Epithelial cell of esophagus (primary cell): ENCODE measurements at regions not wholly inside any gene's neighbourhood (a gene's known extent, or its start where the extent isn't known, plus 50 kb on each side); places are given as distances from the start of the nearest gene placed in this dataset.

Experiments
- DNase-seq: peaks from one replicate; pipeline ENCODE4 v3.0.0; 2010; ENCODE audit warnings: low read depth
- H3K4me3 ChIP-seq: 2 replicates; pipeline ENCODE4 v1.5.1; 2011; ENCODE audit warnings: mild to moderate bottlenecking, low read length, control low read depth
- TF ChIP-seq, protein P1 (sequence below): IDR thresholded peaks from 2 replicates; pipeline ENCODE4 v1.5.1; 2011; ENCODE audit warnings: low read depth, mild to moderate bottlenecking, low read length, control low read depth, inconsistent platforms; ENCODE audit not compliant: insufficient read depth; ENCODE audit errors: missing control alignments

DNA sequence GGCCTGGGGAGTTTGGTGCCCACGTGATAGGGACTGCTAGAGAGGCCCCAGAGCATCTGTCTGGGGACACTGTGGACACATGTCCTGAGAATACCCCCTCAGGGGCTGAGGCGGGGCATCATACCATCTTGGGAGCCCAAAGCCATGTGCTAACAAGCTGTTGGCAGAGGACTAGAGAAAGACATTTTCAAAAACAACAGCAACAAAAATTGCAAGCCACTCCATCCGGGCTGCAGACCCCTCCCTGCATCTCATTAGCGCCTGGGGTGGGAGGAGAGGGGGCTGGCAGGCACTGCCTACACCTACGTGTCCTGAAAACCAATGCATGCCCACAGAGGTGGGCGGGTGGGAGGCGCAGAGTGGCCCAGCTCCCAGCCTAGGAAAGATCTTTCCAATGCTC, 507.4 kb upstream of the PODXL start:
- no peak overlapping the region for H3K4me3 ChIP-seq
- TF ChIP-seq, protein P1, sequence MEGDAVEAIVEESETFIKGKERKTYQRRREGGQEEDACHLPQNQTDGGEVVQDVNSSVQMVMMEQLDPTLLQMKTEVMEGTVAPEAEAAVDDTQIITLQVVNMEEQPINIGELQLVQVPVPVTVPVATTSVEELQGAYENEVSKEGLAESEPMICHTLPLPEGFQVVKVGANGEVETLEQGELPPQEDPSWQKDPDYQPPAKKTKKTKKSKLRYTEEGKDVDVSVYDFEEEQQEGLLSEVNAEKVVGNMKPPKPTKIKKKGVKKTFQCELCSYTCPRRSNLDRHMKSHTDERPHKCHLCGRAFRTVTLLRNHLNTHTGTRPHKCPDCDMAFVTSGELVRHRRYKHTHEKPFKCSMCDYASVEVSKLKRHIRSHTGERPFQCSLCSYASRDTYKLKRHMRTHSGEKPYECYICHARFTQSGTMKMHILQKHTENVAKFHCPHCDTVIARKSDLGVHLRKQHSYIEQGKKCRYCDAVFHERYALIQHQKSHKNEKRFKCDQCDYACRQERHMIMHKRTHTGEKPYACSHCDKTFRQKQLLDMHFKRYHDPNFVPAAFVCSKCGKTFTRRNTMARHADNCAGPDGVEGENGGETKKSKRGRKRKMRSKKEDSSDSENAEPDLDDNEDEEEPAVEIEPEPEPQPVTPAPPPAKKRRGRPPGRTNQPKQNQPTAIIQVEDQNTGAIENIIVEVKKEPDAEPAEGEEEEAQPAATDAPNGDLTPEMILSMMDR, result no peak
- no peak for DNase-seq

DNA sequence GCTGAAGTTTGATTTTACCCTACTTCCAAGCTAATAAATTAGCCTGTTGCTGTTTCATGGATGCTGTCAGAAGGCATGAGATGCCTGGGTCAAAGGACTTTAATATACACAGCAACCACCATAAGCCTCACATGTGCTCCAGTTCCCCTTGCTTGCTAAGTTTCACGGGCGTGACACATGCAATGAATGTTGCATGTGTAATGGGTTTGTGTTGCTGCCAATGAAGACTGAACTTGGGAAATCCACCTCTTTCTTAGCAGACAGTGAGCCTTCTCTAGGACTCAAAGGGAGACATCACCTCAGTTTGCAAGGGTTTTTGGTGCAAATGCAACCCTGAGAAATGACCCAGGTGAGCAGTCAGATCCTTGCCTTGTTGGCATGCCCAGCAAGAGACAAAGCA, 505.5 kb upstream of the PODXL start:
- TF ChIP-seq, protein P1, result no peak
- H3K4me3 ChIP-seq, result no peak overlapping the region
- peak; percentile 44 for DNase-seq

DNA sequence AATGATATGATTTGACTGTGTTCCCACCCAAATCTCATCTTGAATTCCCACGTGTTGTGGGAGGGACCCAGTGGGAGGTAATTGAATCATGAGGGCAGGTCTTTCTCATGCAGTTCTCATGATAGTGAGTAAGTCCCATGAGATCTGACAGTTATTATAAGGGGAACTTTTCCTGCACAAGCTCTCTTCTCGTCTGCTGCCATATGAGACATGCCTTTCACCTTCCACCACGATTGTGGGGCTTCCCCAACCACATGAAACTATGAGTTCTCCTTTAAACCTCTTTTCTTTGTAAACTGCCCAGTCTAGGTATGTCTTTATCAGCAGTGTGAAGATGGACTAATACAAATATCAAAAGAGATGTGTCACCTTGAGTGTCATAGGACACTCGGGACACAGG, 502.7 kb upstream of the PODXL start:
- DNase-seq, result no peak
- no peak overlapping the region for H3K4me3 ChIP-seq
- TF ChIP-seq, protein P1, result no peak

DNA sequence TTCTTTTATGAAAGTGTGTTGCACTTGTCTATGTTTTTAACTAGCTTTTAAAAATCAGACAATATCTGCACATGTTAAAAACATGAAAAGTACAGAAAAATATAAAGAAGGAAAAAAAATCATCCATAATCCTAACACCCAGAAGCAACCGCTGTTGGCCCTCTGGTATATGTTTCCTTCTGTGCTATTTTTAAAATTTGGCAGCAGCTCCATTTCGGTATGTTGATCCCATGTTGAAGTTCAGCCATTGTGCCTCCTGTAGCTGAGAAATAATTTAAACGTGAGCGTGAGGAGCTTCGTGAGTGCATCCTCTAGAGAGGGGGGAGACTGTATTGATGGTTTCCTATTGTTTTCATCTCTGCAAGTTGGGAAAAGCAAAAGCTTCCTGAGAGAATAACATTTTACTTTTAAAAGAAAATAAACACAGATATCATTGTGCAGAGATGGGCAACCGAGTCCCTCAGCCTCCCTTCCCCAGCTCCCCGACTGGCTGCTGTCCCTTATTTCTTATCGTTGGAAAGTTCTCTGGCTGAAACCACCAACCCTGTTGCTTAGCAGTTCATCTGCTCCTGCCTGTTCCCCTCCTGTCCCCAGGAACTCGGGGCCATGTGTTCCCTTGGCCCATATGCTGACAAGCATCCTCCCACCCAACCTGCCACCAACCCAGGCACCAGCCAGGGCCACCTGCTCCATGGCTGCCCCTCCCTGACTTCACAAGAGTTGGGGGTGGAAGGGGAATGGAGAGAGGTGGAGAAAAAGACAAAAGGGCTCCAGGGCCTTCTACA, 499.1 kb upstream of the PODXL start:
- no peak for DNase-seq
- H3K4me3 ChIP-seq, result no peak overlapping the region
- TF ChIP-seq, protein P1, result no peak

DNA sequence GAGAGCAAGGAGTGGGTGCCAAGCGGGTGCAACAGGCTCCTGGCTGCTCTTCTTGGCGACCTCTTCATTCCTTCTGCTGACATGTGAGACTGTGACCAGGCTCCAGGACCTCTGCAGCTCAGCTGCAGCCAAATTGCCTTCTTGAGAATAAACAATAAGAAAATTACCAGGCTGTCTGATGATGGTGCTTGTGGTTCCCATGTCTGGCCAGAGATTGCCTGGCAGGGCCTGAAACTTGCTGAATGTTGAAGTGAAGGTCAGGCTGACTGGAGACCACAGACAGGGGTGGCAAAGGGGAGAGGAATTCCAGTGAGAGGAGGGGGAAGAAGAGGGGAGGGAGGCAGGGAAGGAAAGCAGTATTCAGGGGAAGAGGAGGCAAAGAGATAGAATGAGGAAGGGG, 497.4 kb upstream of the PODXL start:
- no peak overlapping the region for H3K4me3 ChIP-seq
- DNase-seq, result no peak
- TF ChIP-seq, protein P1, result no peak

DNA sequence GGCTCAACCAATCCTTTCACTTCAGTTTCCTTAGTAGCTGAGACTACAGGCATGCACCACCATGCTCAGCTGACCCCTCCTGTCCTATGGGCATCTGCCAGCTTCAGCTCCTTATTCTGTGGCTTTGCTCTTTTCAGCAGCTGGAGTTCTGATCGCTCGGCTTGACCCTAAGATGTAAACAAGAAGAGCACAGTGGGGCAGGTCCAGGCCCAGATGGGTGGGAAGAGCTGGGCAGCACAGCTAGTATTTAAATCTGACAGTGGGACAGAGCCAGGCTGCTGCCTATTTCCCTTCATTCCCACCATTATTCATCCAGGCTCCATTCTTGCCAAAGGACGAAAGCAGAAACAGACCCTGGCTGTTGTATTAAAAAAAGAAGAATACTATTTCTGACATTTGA, 494.9 kb upstream of the PODXL start:
- TF ChIP-seq, protein P1, result no peak
- H3K4me3 ChIP-seq, result no peak overlapping the region
- DNase-seq, result no peak

DNA sequence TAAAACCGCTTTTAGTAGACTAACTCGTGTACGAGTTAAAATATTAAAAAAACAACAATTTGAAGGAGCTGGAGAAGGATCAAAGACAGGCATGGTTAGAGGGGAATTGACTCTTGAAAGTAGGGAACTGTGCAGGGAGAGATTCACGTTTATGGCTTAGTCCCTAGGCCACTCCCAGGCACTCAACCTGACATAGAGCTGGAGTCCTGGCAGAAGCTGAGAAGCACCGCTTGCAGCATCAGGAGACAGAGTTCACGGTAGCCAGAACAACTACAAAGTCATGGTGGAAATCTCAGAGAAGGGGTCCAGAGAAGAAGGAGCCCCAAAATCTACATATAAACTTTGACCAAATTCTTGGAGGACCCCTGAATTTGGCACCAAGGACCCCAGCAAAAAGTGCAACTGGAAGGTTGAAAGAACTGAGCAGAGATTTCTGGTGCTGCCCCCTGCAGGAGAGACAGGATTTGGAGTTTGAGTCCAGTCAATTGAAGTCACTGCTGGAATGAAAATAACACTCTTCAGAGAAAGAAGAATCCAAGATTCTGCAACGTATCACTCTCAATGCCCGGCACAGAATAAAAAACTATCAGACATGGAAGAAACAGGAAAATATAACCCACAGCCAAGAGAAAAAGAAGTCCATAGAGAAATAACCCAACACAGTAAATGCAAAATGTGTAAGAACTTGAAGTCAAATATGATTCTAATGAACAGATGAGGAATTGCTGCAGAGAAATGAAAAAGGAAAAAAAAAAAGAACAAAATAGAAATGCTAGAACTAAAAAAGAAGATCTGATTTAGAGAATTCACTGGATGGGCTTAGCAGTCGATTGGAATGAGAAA, 493.3 kb upstream of the PODXL start:
- TF ChIP-seq, protein P1, result peak; percentile 81
- peak; percentile 52 for DNase-seq
- H3K4me3 ChIP-seq, result no peak overlapping the region
